CD14-positive monocyte (primary cell): ENCODE measurements at regions not wholly inside any gene's neighbourhood (a gene's known extent, or its start where the extent isn't known, plus 50 kb on each side); places are given as distances from the start of the nearest gene placed in this dataset.

Experiments
- DNase-seq, 3 donors: peaks; one replicate each; pipeline ENCODE4 v3.0.0-alpha.2; 2011 to 2022
- H2AFZ ChIP-seq: 2 replicates; pipeline ENCODE4 v1.6.0; 2012; ENCODE audit warnings: mild to moderate bottlenecking, low read depth, low read length, inconsistent platforms; ENCODE audit not compliant: insufficient read depth, poor library complexity, severe bottlenecking
- H3K27ac ChIP-seq, 2 donors: 1 replicate in 1 of 2; 2 replicates in 1 of 2; pipeline ENCODE4 v1.5.1; 2012 to 2013; ENCODE audit warnings: low read length in 2 of 2, control low read depth in 1 of 2, inconsistent platforms in 1 of 2, low read depth in 1 of 2, mild to moderate bottlenecking in 1 of 2
- H3K27me3 ChIP-seq, 2 donors: one replicate each; pipeline versions ENCODE4 v1.6.0 to v1.6.1; 2011 to 2013; ENCODE audit warnings: low read length in 2 of 2; ENCODE audit not compliant: control insufficient read depth in 2 of 2, insufficient read depth in 2 of 2
- H3K36me3 ChIP-seq, 2 donors: replicated peaks in 1 of 2; 1 replicate in 1 of 2; 2 replicates in 1 of 2; pipeline versions ENCODE4 v1.5.1 to v1.6.1; 2012 to 2013; ENCODE audit warnings: low read length in 2 of 2, control low read depth in 1 of 2, inconsistent platforms in 1 of 2, mild to moderate bottlenecking in 1 of 2; ENCODE audit not compliant: insufficient read depth in 2 of 2, control insufficient read depth in 1 of 2
- H3K4me1 ChIP-seq, 2 donors: 1 replicate in 1 of 2; 2 replicates in 1 of 2; pipeline versions ENCODE4 v1.5.1 to v1.6.1; 2012 to 2013; ENCODE audit warnings: low read length in 2 of 2, control low read depth in 1 of 2, inconsistent platforms in 1 of 2, mild to moderate bottlenecking in 1 of 2, moderate library complexity in 1 of 2; ENCODE audit not compliant: insufficient read depth in 2 of 2, control insufficient read depth in 1 of 2
- H3K4me2 ChIP-seq: replicated peaks from 2 replicates; pipeline ENCODE3; 2012; ENCODE audit warnings: low read length, moderate library complexity, mild to moderate bottlenecking; ENCODE audit not compliant: poor library complexity, severe bottlenecking; ENCODE audit errors: extremely low read depth
- H3K4me3 ChIP-seq, 3 experiments: fragments of 200-600 bp in 1 of 3; sonication (generic) in 1 of 3; replicated peaks in 1 of 3; 1 replicate in 2 of 3; 2 replicates in 1 of 3; pipeline ENCODE4 v1.5.1; 2011 to 2013; ENCODE audit warnings: low read length in 3 of 3, mild to moderate bottlenecking in 3 of 3, control low read depth in 2 of 3, low read depth in 2 of 3, inconsistent platforms in 1 of 3, moderate library complexity in 1 of 3
- H3K79me2 ChIP-seq: 2 replicates; pipeline ENCODE4 v1.6.0; 2012; ENCODE audit warnings: mild to moderate bottlenecking, control low read depth, inconsistent platforms, low read length, moderate library complexity; ENCODE audit not compliant: insufficient read depth
- H3K9ac ChIP-seq: 2 replicates; pipeline ENCODE4 v1.6.0; 2017; ENCODE audit warnings: low read length, mild to moderate bottlenecking; ENCODE audit not compliant: insufficient read depth, poor library complexity, severe bottlenecking
- H3K9me3 ChIP-seq, 2 donors: replicated peaks in 1 of 2; 1 replicate in 1 of 2; 2 replicates in 1 of 2; pipeline versions ENCODE4 v1.5.1 to v1.6.1; 2012 to 2013; ENCODE audit warnings: low read length in 2 of 2, control low read depth in 1 of 2; ENCODE audit not compliant: control insufficient read depth in 1 of 2, insufficient read depth in 1 of 2
- H4K20me1 ChIP-seq: 2 replicates; pipeline ENCODE4 v1.6.0; 2012; ENCODE audit warnings: mild to moderate bottlenecking, low read length, control low read depth, moderate library complexity; ENCODE audit not compliant: insufficient read depth
- H3K27ac Mint-ChIP-seq, 7 donors: one replicate each; pipeline ENCODE4 v1.8.0; 2020; ENCODE audit warnings: mild to moderate bottlenecking in 7 of 7, mixed read lengths in 7 of 7, moderate library complexity in 6 of 7, inconsistent platforms in 2 of 7
- H3K27me3 Mint-ChIP-seq, 3 donors: one replicate each; pipeline ENCODE4 v1.8.0; 2021 to 2022; ENCODE audit warnings: low read depth in 3 of 3, mild to moderate bottlenecking in 3 of 3, mixed read lengths in 3 of 3, moderate library complexity in 3 of 3, inconsistent platforms in 1 of 3
- H3K36me3 Mint-ChIP-seq, 2 donors: one replicate each; pipeline ENCODE4 v1.8.0; 2020; ENCODE audit warnings: mixed read lengths in 2 of 2, inconsistent platforms in 1 of 2, mild to moderate bottlenecking in 1 of 2
- H3K4me1 Mint-ChIP-seq: one replicate; pipeline ENCODE4 v1.8.0; 2020; ENCODE audit warnings: mild to moderate bottlenecking, mixed read lengths
- H3K4me3 Mint-ChIP-seq, 2 donors: one replicate each; pipeline ENCODE4 v1.8.0; 2020; ENCODE audit warnings: mild to moderate bottlenecking in 2 of 2, mixed read lengths in 2 of 2, moderate library complexity in 1 of 2
- H3K9me3 Mint-ChIP-seq, 7 donors: one replicate each; pipeline ENCODE4 v1.8.0; 2020 to 2022; ENCODE audit warnings: mixed read lengths in 7 of 7, mild to moderate bottlenecking in 6 of 7, moderate library complexity in 6 of 7, inconsistent platforms in 2 of 7
- WGBS: methylation state at CpG from one replicate; pipeline ENCODE4 v1.1.5; 2013; ENCODE audit warnings: missing lambda C conversion rate; ENCODE audit not compliant: insufficient coverage; 5-methylcytosine and 5-hydroxymethylcytosine counted together
- intact Hi-C, 2 donors: fragments of 100-400 bp; cut with micrococcal nuclease; formaldehyde crosslinking; loops; one replicate each; pipeline versions ENCODE4 v1.15.0 to v1.15.1; 2023
- TF ChIP-seq, protein P1 (sequence below): fragments of 200-600 bp; IDR thresholded peaks from one replicate; pipeline ENCODE4 v1.8.0; 2022; ENCODE audit warnings: antibody characterized with exemption, mild to moderate bottlenecking

DNA sequence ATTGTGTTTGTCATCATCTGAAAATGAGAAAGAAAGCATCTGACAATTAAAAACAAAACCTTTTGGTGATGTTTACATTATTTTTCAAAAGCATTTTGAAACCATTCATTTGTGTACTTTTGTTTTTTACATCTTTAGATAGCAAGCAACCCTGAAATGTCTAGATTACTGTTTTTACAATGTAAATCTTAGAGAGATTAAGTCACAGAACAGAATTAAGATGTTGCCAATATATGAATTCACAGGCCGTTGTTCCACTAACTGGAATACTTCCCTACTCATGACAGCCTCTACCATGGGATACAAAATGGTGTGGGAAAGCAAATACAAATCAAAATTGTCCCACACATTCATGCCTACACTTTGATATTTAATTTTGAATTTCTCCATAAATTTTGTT lies 480.0 kb upstream of the ZEB2 start:
- Histone ChIP-seq H3K4me1 (peaks cover 0 to 13% of the 10 kb centered on the region in 2 donors), H2AFZ (no peak overlapping the region), H3K4me2 (no peak overlapping the region), H3K27me3 (no peaks in the 10 kb centered on the region), H3K9me3 (no peaks in the 10 kb centered on the region), H3K9ac (no peak overlapping the region), H3K36me3 (no peaks in the 10 kb centered on the region), H3K4me3 (no peak overlapping the region), H3K27ac (no peak overlapping the region), H4K20me1 (no peaks in the 10 kb centered on the region), H3K79me2 (no peaks in the 10 kb centered on the region)
- Mint-ChIP-seq H3K4me1 (peaks cover 17% of the 10 kb centered on the region), H3K36me3 (no peaks in the 10 kb centered on the region), H3K9me3 (peaks cover 0 to 2% (median 0%) of the 10 kb centered on the region in 7 donors), H3K4me3 (no peak overlapping the region), H3K27ac (no peak overlapping the region), H3K27me3 (no peaks in the 10 kb centered on the region)
- intact Hi-C loops: loop anchor here in 1 of 2 donors (5.0 kb wide), 1 partner anchor 478 kb away; the partner anchor contains the start of gene ZEB2
- DNase-seq: no peak
- TF ChIP-seq, protein P1, sequence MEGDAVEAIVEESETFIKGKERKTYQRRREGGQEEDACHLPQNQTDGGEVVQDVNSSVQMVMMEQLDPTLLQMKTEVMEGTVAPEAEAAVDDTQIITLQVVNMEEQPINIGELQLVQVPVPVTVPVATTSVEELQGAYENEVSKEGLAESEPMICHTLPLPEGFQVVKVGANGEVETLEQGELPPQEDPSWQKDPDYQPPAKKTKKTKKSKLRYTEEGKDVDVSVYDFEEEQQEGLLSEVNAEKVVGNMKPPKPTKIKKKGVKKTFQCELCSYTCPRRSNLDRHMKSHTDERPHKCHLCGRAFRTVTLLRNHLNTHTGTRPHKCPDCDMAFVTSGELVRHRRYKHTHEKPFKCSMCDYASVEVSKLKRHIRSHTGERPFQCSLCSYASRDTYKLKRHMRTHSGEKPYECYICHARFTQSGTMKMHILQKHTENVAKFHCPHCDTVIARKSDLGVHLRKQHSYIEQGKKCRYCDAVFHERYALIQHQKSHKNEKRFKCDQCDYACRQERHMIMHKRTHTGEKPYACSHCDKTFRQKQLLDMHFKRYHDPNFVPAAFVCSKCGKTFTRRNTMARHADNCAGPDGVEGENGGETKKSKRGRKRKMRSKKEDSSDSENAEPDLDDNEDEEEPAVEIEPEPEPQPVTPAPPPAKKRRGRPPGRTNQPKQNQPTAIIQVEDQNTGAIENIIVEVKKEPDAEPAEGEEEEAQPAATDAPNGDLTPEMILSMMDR: no peak
- no CpG with 5 or more reads among the region's 1 CpG for WGBS

DNA sequence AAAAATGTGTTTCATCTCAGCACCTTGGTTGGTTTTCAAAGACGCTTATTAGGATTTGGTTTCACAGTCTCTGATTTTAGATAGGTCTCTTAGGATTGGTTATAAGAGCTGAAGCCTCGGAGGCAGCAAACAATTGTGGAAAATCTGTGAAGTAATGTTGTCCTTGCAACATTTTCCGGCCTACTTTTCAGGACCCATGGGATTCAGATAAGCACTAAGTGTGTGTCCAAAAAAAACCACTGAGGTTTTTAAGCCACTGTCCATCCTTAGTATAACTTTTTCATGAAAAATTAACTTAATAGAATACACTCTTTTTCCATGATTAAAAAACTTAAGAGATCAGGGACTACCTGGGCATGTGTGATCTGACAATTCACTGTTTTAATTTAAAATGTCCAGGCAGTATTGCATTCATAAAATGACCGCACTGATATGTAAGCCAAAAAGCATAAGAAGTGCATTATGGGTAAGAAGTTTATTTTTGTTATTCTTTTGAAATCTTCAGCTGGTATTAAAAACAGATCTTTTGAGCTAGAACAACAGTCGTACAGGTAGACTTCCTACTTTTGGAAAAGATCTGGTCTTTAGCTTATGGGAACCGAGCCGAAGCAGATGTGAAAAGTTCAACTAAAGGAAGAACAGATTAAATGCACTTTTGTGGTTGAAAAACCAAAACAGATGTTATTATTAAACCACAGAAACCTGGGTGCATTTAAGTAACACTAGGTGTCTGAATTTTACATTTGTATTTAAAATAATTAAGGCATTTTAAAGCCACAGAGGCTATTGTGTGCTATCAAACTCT lies 479.4 kb upstream of the ZEB2 start:
- H3K4me3 ChIP-seq: no peak overlapping the region
- no peaks in the 10 kb centered on the region for H3K36me3 Mint-ChIP-seq
- no peak overlapping the region for H3K9ac ChIP-seq
- H3K27me3 ChIP-seq: no peaks in the 10 kb centered on the region
- H3K4me1 Mint-ChIP-seq: peaks cover 17% of the 10 kb centered on the region
- H3K36me3 ChIP-seq: no peaks in the 10 kb centered on the region
- H3K27ac ChIP-seq: no peak overlapping the region
- peaks cover 0 to 13% of the 10 kb centered on the region in 2 donors for H3K4me1 ChIP-seq
- no peak for DNase-seq
- no peak overlapping the region for H3K27ac Mint-ChIP-seq
- 57% methylated on average over 4 of the region's 7 CpGs for WGBS
- H4K20me1 ChIP-seq: no peaks in the 10 kb centered on the region
- H3K9me3 ChIP-seq: no peaks in the 10 kb centered on the region
- H3K4me3 Mint-ChIP-seq: no peak overlapping the region
- H3K79me2 ChIP-seq: no peaks in the 10 kb centered on the region
- intact Hi-C loops: loop anchor here in 1 of 2 donors (5.0 kb wide), 1 partner anchor 477 kb away; the partner anchor contains the start of gene ZEB2
- H3K9me3 Mint-ChIP-seq: peaks cover 0 to 2% (median 0%) of the 10 kb centered on the region in 7 donors
- peaks cover 0 to 1% (median 0%) of the 10 kb centered on the region in 3 donors for H3K27me3 Mint-ChIP-seq
- H2AFZ ChIP-seq: no peak overlapping the region
- TF ChIP-seq, protein P1: no peak
- no peak overlapping the region for H3K4me2 ChIP-seq
